ENCODE measurements at regions not wholly inside any gene's neighbourhood (a gene's known extent, or its start where the extent isn't known, plus 50 kb on each side); places are given as distances from the start of the nearest gene placed in this dataset.

- no peak overlapping the region for H3K27ac Mint-ChIP-seq
These were observed 725.5 kb downstream of the DNAJB9 start for GRCh38 chr7:109295158-109295557.

GRCh38 chr7:109308816-109309215, 739.1 kb downstream of the DNAJB9 start:
- H3K9me3 Mint-ChIP-seq, result peaks cover 13% of the 10 kb centered on the region
- no peaks in the 10 kb centered on the region for H3K4me1 Mint-ChIP-seq
- ATAC-seq (ENCODE audit: low read depth), result no peak
- H3K36me3 Mint-ChIP-seq (ENCODE audit: low read depth), result no peaks in the 10 kb centered on the region
- no peak for DNase-seq
- ChIA-PET CTCF (no interaction called here), POLR2A (no interaction called here)
- H3K4me3 Mint-ChIP-seq, result no peak overlapping the region
- no peak overlapping the region for H3K27ac Mint-ChIP-seq
- intact Hi-C loops (cut with micrococcal nuclease), result no loop called here
- H3K27me3 Mint-ChIP-seq, result no peaks in the 10 kb centered on the region
- TF ChIP-seq CTCF (IDR thresholded peaks at IDR 0.05), result no peak

More at GRCh38 chr7:109295158-109295557, 725.5 kb downstream of the DNAJB9 start:
- ATAC-seq (ENCODE audit: low read depth) (no peak), DNase-seq (no peak)
- CTCF ChIA-PET, result no interaction called here
- no peak for TF ChIP-seq CTCF (IDR thresholded peaks at IDR 0.05)
- POLR2A ChIA-PET, result no interaction called here
- no peaks in the 10 kb centered on the region for H3K27me3 Mint-ChIP-seq
- no peaks in the 10 kb centered on the region for H3K4me1 Mint-ChIP-seq
- intact Hi-C loops (cut with micrococcal nuclease), result no loop called here
- no peak overlapping the region for H3K4me3 Mint-ChIP-seq
- peaks cover 4% of the 10 kb centered on the region for H3K9me3 Mint-ChIP-seq
- no peaks in the 10 kb centered on the region for H3K36me3 Mint-ChIP-seq (ENCODE audit: low read depth)

- intact Hi-C loops (cut with micrococcal nuclease), result no loop called here
- ChIA-PET POLR2A (no interaction called here), CTCF (no interaction called here)
- no peak for TF ChIP-seq CTCF (IDR thresholded peaks at IDR 0.05)
- Mint-ChIP-seq H3K4me1 (no peaks in the 10 kb centered on the region), H3K9me3 (peaks cover 13% of the 10 kb centered on the region), H3K36me3 (ENCODE audit: low read depth) (no peaks in the 10 kb centered on the region), H3K27me3 (no peaks in the 10 kb centered on the region), H3K27ac (no peak overlapping the region), H3K4me3 (no peak overlapping the region)
- DNase-seq (no peak), ATAC-seq (ENCODE audit: low read depth) (no peak)
These were observed 740.1 kb downstream of the DNAJB9 start for GRCh38 chr7:109309790-109310189.

GRCh38 chr7:109318136-109318535, 748.5 kb downstream of the DNAJB9 start:
- H3K27ac Mint-ChIP-seq, result no peak overlapping the region
- no peak for DNase-seq
- H3K4me3 Mint-ChIP-seq, result no peak overlapping the region
- CTCF ChIA-PET, result no interaction called here
- TF ChIP-seq CTCF (IDR thresholded peaks at IDR 0.05), result no peak
- H3K4me1 Mint-ChIP-seq, result no peaks in the 10 kb centered on the region
- H3K27me3 Mint-ChIP-seq, result no peaks in the 10 kb centered on the region
- intact Hi-C loops (cut with micrococcal nuclease), result no loop called here
- POLR2A ChIA-PET, result no interaction called here
- ATAC-seq (ENCODE audit: low read depth), result no peak
- peaks cover 8% of the 10 kb centered on the region for H3K9me3 Mint-ChIP-seq
- H3K36me3 Mint-ChIP-seq (ENCODE audit: low read depth), result no peaks in the 10 kb centered on the region

GRCh38 chr7:109322833-109323232, 753.2 kb downstream of the DNAJB9 start:
- ATAC-seq (ENCODE audit: low read depth) (no peak), DNase-seq (no peak)
- peaks cover 8% of the 10 kb centered on the region for H3K9me3 Mint-ChIP-seq
- H3K4me1 Mint-ChIP-seq, result no peaks in the 10 kb centered on the region
- no peak overlapping the region for H3K27ac Mint-ChIP-seq
- no peaks in the 10 kb centered on the region for H3K36me3 Mint-ChIP-seq (ENCODE audit: low read depth)
- CTCF ChIA-PET, result no interaction called here
- POLR2A ChIA-PET, result no interaction called here
- no peaks in the 10 kb centered on the region for H3K27me3 Mint-ChIP-seq
- no peak for TF ChIP-seq CTCF (IDR thresholded peaks at IDR 0.05)
- intact Hi-C loops (cut with micrococcal nuclease), result no loop called here
- no peak overlapping the region for H3K4me3 Mint-ChIP-seq
